Endothelial cell of umbilical vein (primary cell): ENCODE measurements at regions not wholly inside any gene's neighbourhood (a gene's known extent, or its start where the extent isn't known, plus 50 kb on each side); places are given as distances from the start of the nearest gene placed in this dataset.

Experiments used
- BruUV-seq: library from RNA; stranded (reverse); fragments of 400-500 nt; replicated peaks from 2 replicates; lab custom pipeline; 2021; lab: Mats Ljungman, UMichigan
- CTCF ChIA-PET: fragments of 300-600, 350-600 bp; sonication (Branson Sonifier 250); formaldehyde crosslinking; loops from one replicate; lab custom pipeline; 2021; ENCODE audit warnings: antibody characterized with exemption, inconsistent platforms; lab: Charles Lee
- POLR2A ChIA-PET: fragments of 300-600, 350-600 bp; sonication (Branson Sonifier 250); formaldehyde crosslinking; loops from one replicate; lab custom pipeline; 2021; ENCODE audit warnings: antibody characterized with exemption, inconsistent platforms; lab: Charles Lee
- DNase-seq: peaks from one replicate; pipeline ENCODE4 v3.0.0-alpha.2; 2011; ENCODE audit warnings: low read depth, low spot score
- FAIRE-seq: peaks from 2 replicates; lab custom pipeline; 2011; peaks lifted over from hg19 to GRCh38; lab: Jason Lieb, UNC
- H2AFZ ChIP-seq: 2 replicates; pipeline ENCODE4 v1.6.0; 2012; ENCODE audit warnings: low read depth, low read length, control low read depth, inconsistent platforms
- H3K27ac ChIP-seq: 2 replicates; pipeline ENCODE4 v1.5.1; 2011; ENCODE audit warnings: low read depth, mild to moderate bottlenecking, control low read depth, low read length, moderate library complexity; ENCODE audit not compliant: insufficient read depth
- H3K27me3 ChIP-seq, 2 experiments: 2 replicates each; pipeline versions ENCODE4 v1.6.0 to v1.6.1; 2011; ENCODE audit warnings: low read length in 2 of 2, mixed read lengths in 1 of 2; ENCODE audit not compliant: control insufficient read depth in 2 of 2, insufficient read depth in 2 of 2
- H3K36me3 ChIP-seq, 2 experiments: 2 replicates in 1 of 2; 3 replicates in 1 of 2; pipeline ENCODE4 v1.5.1; 2011; ENCODE audit warnings: low read length in 2 of 2, mild to moderate bottlenecking in 1 of 2, moderate library complexity in 1 of 2; ENCODE audit not compliant: control insufficient read depth in 2 of 2, insufficient read depth in 2 of 2; ENCODE audit errors: extremely low read depth in 1 of 2
- H3K4me1 ChIP-seq: 3 replicates; pipeline ENCODE4 v1.5.1; 2011; ENCODE audit warnings: mild to moderate bottlenecking, low read length; ENCODE audit not compliant: control insufficient read depth, insufficient read depth; ENCODE audit errors: extremely low read depth
- H3K4me2 ChIP-seq: 2 replicates; pipeline ENCODE4 v1.6.1; 2011; ENCODE audit warnings: low read length, control low read depth, mixed read lengths; ENCODE audit not compliant: insufficient read depth
- H3K4me3 ChIP-seq, 3 experiments: fragments of 200-600 bp in 1 of 3; sonication (generic), shearing (Covaris generic) in 1 of 3; replicated peaks in 1 of 3; 2 replicates each; pipeline ENCODE4 v1.5.1; 2011 to 2016; ENCODE audit warnings: control low read depth in 3 of 3, low read length in 3 of 3, mild to moderate bottlenecking in 2 of 3, inconsistent platforms in 1 of 3, low read depth in 1 of 3, moderate library complexity in 1 of 3; ENCODE audit not compliant: insufficient read depth in 1 of 3
- H3K79me2 ChIP-seq: 2 replicates; pipeline ENCODE4 v1.6.0; 2012; ENCODE audit warnings: low read length, inconsistent platforms; ENCODE audit not compliant: control insufficient read depth, insufficient read depth
- H3K9ac ChIP-seq: replicated peaks from 2 replicates; pipeline ENCODE3; 2011; ENCODE audit warnings: low read length, control low read depth; ENCODE audit not compliant: insufficient read depth; ENCODE audit errors: extremely low read depth
- H3K9me1 ChIP-seq: replicated peaks from 3 replicates; pipeline ENCODE4 v1.6.0; 2011; ENCODE audit warnings: mild to moderate bottlenecking, low read length; ENCODE audit not compliant: control insufficient read depth, insufficient read depth; ENCODE audit errors: extremely low read depth
- H3K9me3 ChIP-seq: replicated peaks from 2 replicates; pipeline ENCODE4 v1.5.1; 2012; ENCODE audit warnings: low read length, inconsistent platforms; ENCODE audit not compliant: control insufficient read depth, insufficient read depth
- H4K20me1 ChIP-seq: replicated peaks from 2 replicates; pipeline ENCODE3; 2011; ENCODE audit warnings: mild to moderate bottlenecking, low read length; ENCODE audit not compliant: control insufficient read depth, insufficient read depth; ENCODE audit errors: extremely low read depth
- CTCF ChIP-seq, 2 donors: IDR thresholded peaks; 1 replicate in 1 of 2; 2 replicates in 1 of 2; pipeline ENCODE4 v1.5.1; 2011; ENCODE audit warnings: low read length in 2 of 2, mild to moderate bottlenecking in 2 of 2, moderate library complexity in 2 of 2, control low read depth in 1 of 2, inconsistent platforms in 1 of 2, low read depth in 1 of 2; ENCODE audit not compliant: insufficient read depth in 1 of 2; ENCODE audit errors: extremely low read depth in 1 of 2
- EZH2 ChIP-seq: IDR thresholded peaks from 2 replicates; pipeline ENCODE4 v1.6.1; 2012; ENCODE audit warnings: borderline replicate concordance, low read depth, mild to moderate bottlenecking, moderate library complexity, low read length, inconsistent platforms; ENCODE audit not compliant: severe bottlenecking
- FOS ChIP-seq: IDR thresholded peaks from 2 replicates; pipeline ENCODE4 v1.6.1; 2011; ENCODE audit warnings: mild to moderate bottlenecking, low read length, moderate library complexity, borderline replicate concordance; ENCODE audit not compliant: insufficient read depth
- GATA2 ChIP-seq: IDR thresholded peaks from 2 replicates; pipeline ENCODE4 v1.7.0; 2011; ENCODE audit warnings: low read depth, mild to moderate bottlenecking, moderate library complexity, mixed read lengths, low read length; ENCODE audit not compliant: insufficient read length, insufficient read depth
- JUN ChIP-seq: IDR thresholded peaks from 2 replicates; pipeline ENCODE4 v1.6.1; 2011; ENCODE audit warnings: borderline replicate concordance, low read depth; ENCODE audit not compliant: insufficient read length, insufficient read depth
- MYC ChIP-seq: IDR thresholded peaks from one replicate; pipeline ENCODE4 v1.6.1; 2011; ENCODE audit warnings: mild to moderate bottlenecking, low read depth, low read length
- POLR2A ChIP-seq: IDR thresholded peaks from 2 replicates; pipeline ENCODE4 v1.6.1; 2012; ENCODE audit warnings: low read depth, mild to moderate bottlenecking, control low read depth, low read length
- POLR2AphosphoS5 ChIP-seq: IDR thresholded peaks from 2 replicates; pipeline ENCODE4 v1.6.1; 2012; ENCODE audit warnings: low read depth, mild to moderate bottlenecking, control low read depth, low read length, moderate library complexity; ENCODE audit not compliant: insufficient read depth
- dilution Hi-C: fragments of 300-500 bp; cut with MboI; formaldehyde crosslinking; loops from one replicate; pipeline ENCODE4 v1.15.0; 2019; ENCODE audit warnings: low sequenced_read_pairs; ENCODE audit not compliant: extremely low pct_ligation_motif_present
- intact Hi-C: fragments of 100-400 bp; cut with micrococcal nuclease; formaldehyde crosslinking; loops from one replicate; pipeline ENCODE4 v1.10.0; 2022
- TF ChIP-seq, protein P1 (sequence below): IDR thresholded peaks from 2 replicates; pipeline ENCODE4 v1.6.1; 2011; ENCODE audit not compliant: insufficient read depth, insufficient read length

- no peaks in the 10 kb centered on the region for H3K79me2 ChIP-seq
- H3K9ac ChIP-seq: no peak overlapping the region
- ChIA-PET CTCF (no interaction called here), POLR2A (no interaction called here)
- peaks cover 2% of the 10 kb centered on the region for H3K4me1 ChIP-seq
- no peak overlapping the region for H3K27ac ChIP-seq
- H3K4me2 ChIP-seq: no peak overlapping the region
- no TSS peak for BruUV-seq
- H3K9me1 ChIP-seq: no peaks in the 10 kb centered on the region
- no peak for TF ChIP-seq POLR2A
- no peak for TF ChIP-seq FOS
- no peak for TF ChIP-seq JUN
- TF ChIP-seq MYC: no peak
- TF ChIP-seq GATA2: no peak
- H3K36me3 ChIP-seq: no peaks in the 10 kb centered on the region
- H3K9me3 ChIP-seq: no peaks in the 10 kb centered on the region
- dilution Hi-C loops: no loop called here
- DNase-seq (no peak), FAIRE-seq (no peak)
- H3K4me3 ChIP-seq: no peak overlapping the region
- no peaks in the 10 kb centered on the region for H4K20me1 ChIP-seq
- H2AFZ ChIP-seq: no peak overlapping the region
- H3K27me3 ChIP-seq: no peaks in the 10 kb centered on the region
- intact Hi-C loops: no loop called here
Observed at GRCh38 chr9:23050548-23050947, 603.9 kb downstream of the DMRTA1 start.

DNA sequence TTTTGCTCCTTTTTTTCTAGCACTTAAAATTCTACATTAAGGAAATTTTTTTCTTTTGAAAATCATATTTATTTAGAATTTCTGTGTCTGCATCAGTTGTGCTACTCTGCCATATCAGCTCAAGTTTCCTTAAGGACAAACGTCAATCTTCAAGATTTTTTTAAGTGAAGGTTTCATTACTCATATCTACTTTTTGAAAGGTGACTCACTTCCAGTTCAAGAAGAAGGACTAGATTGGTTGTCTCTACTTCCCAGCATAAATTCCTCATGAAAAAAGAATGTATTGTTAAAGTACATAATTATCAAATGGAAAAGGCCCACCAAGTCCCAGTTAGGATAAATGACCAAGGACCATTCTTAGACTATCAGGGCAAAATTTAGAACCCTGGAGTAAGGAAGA is 626.5 kb downstream of the DMRTA1 start:
- ChIA-PET CTCF (interaction anchor here (1.3 to 1.6 kb wide), 2 partner anchors 12 to 15 kb away, joined by 3 read pairs; no protein-coding TSS in a partner anchor), POLR2A (no interaction called here)
- H2AFZ ChIP-seq: no peak overlapping the region
- H3K9me1 ChIP-seq: no peaks in the 10 kb centered on the region
- FAIRE-seq (peak; percentile 59), DNase-seq (peak; percentile 15)
- intact Hi-C loops (no loop called here), dilution Hi-C loops (no loop called here)
- no peaks in the 10 kb centered on the region for H3K9me3 ChIP-seq
- H3K27ac ChIP-seq: no peak overlapping the region
- H3K79me2 ChIP-seq: no peaks in the 10 kb centered on the region
- H3K4me1 ChIP-seq: no peaks in the 10 kb centered on the region
- H3K27me3 ChIP-seq: no peaks in the 10 kb centered on the region
- TF ChIP-seq JUN: no peak
- no peak for TF ChIP-seq MYC
- peak; percentile 59 for TF ChIP-seq FOS
- no peak for TF ChIP-seq POLR2AphosphoS5
- no peak for TF ChIP-seq EZH2
- no peak for TF ChIP-seq POLR2A
- no peak for TF ChIP-seq CTCF (IDR thresholded peaks at IDR 0.05; ENCODE audit: extremely low read depth in 1 of 2, insufficient read depth in 1 of 2, low read depth in 1 of 2, low read length in 2 of 2)
- TF ChIP-seq, protein P1, sequence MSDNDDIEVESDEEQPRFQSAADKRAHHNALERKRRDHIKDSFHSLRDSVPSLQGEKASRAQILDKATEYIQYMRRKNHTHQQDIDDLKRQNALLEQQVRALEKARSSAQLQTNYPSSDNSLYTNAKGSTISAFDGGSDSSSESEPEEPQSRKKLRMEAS: no peak
- H3K36me3 ChIP-seq: no peaks in the 10 kb centered on the region
- BruUV-seq: no TSS peak
- no peak overlapping the region for H3K4me3 ChIP-seq
- no peaks in the 10 kb centered on the region for H4K20me1 ChIP-seq
- no peak overlapping the region for H3K4me2 ChIP-seq
- H3K9ac ChIP-seq: no peak overlapping the region
